Cardiac fibroblast (primary cell): ENCODE measurements at regions not wholly inside any gene's neighbourhood (a gene's known extent, or its start where the extent isn't known, plus 50 kb on each side); places are given as distances from the start of the nearest gene placed in this dataset.

ENCODE experiments used
- DNase-seq, 2 donors: peaks; one replicate each; pipeline versions ENCODE4 v3.0.0 to v3.0.0-alpha.2; 2010; ENCODE audit warnings: low read depth in 2 of 2
- H3K4me3 ChIP-seq, 2 donors: replicated peaks in 1 of 2; 1 replicate in 1 of 2; 2 replicates in 1 of 2; pipeline ENCODE4 v1.5.1; 2011; ENCODE audit warnings: low read depth in 2 of 2, low read length in 2 of 2, mild to moderate bottlenecking in 2 of 2, moderate library complexity in 1 of 2
- CTCF ChIP-seq: IDR thresholded peaks from one replicate; pipeline ENCODE4 v1.5.1; 2011; ENCODE audit warnings: low read depth, mild to moderate bottlenecking, low read length, inconsistent platforms

DNA sequence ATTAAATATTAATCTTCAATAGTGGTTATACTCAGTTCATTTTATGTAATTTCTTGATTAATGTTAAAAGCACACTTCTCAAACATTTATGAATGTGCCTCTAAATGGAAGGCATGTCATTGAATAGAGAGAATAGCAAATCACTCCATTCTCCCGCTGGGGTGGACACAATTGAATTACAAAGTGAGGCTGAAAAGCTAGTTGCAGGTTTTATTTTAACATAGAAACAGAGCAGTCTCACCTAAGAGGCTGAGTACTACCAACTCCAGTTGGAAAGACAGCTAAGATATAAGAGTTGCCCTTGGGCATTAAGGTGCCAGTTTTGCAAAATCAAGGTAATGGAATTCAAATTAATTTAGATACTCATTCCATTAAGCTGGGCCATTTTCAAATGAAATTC is 147.2 kb downstream of the PCSK1 start:
- TF ChIP-seq CTCF = no peak
- H3K4me3 ChIP-seq = no peak overlapping the region
- DNase-seq = no peak

- no peak for TF ChIP-seq CTCF
- H3K4me3 ChIP-seq = no peak overlapping the region
- no peak for DNase-seq
These were observed 148.2 kb downstream of the PCSK1 start for GRCh38 chr5:96284727-96285389.

DNA sequence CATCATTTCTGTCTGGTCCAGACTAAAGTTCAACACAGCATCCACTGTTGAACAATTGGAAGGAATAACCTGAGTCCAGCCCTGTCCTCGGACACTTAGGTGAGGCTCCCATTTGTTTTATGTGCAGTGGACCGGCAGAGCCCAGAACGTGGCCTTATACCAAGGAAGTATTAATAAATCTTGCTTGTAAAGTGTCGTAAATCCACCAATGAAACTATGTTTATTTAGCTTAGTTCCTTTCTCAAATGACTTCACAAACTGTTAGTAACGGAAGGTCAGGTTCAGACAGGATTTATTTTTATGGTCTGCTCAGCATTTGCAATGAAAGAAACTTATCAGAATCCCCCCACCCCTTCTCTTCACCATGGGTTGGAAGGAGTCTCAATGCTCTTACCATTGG is 149.5 kb downstream of the PCSK1 start:
- no peak overlapping the region for H3K4me3 ChIP-seq
- no peak for DNase-seq
- TF ChIP-seq CTCF = no peak

DNA sequence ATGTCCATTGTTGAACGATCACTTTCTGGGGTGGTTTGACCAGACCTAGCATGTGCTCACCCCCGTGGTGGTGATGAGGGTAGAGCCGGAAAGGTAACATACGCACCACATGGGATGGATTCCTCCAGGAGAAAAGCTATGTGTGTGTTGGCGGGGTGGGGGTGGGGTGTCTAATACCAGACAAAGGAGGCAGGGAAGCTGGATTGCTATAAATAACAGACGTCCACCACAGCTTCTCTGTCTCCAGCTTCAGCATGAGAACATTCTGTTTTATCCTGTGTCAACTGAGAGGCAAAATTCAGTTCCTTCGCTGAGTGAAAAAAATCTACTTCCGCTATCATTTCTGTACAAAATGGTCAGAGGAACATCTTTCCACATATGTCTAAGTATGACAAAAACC is 151.0 kb downstream of the PCSK1 start:
- no peak for DNase-seq
- H3K4me3 ChIP-seq = no peak overlapping the region
- TF ChIP-seq CTCF = no peak

DNA sequence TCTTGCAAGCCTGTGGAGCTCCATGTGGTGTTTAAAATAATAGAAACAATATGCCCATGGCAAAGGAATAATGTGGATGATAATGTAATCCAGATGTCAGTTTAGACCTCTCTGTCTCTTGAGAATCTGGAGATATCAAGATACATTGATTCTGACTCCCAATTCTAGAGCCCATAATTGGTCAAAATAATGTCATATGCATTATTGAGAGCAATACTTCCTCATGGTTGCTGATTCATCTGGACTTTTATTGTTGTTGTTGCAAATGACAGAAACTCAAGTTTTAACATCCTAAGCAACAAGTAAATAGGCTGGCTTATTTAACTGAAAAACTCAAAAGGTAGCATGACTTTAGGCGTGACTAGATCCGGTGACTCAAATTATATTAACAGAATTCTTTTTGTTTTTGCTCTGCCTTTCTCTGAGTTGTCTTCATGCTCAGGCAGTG is 152.1 kb downstream of the PCSK1 start:
- peak in 1 of 2 donors; percentile 35 for DNase-seq

GRCh38 chr5:96279801-96280542 is 153.1 kb downstream of the PCSK1 start:
- no peak for TF ChIP-seq CTCF
- peak; percentile 6 to 91 for DNase-seq
- no peak overlapping the region for H3K4me3 ChIP-seq

More for the DNA sequence above, 152.1 kb downstream of the PCSK1 start:
- no peak for TF ChIP-seq CTCF
- H3K4me3 ChIP-seq = no peak overlapping the region

- no peak for TF ChIP-seq CTCF
- H3K4me3 ChIP-seq = no peak overlapping the region
- no peak for DNase-seq
These were observed 154.1 kb downstream of the PCSK1 start for GRCh38 chr5:96278981-96279380.
